ENCODE measurements at regions not wholly inside any gene's neighbourhood (a gene's known extent, or its start where the extent isn't known, plus 50 kb on each side); places are given as distances from the start of the nearest gene placed in this dataset.
A peak's percentile ranks its signal among the peaks of the same experiment; 100 is the strongest.

DNA sequence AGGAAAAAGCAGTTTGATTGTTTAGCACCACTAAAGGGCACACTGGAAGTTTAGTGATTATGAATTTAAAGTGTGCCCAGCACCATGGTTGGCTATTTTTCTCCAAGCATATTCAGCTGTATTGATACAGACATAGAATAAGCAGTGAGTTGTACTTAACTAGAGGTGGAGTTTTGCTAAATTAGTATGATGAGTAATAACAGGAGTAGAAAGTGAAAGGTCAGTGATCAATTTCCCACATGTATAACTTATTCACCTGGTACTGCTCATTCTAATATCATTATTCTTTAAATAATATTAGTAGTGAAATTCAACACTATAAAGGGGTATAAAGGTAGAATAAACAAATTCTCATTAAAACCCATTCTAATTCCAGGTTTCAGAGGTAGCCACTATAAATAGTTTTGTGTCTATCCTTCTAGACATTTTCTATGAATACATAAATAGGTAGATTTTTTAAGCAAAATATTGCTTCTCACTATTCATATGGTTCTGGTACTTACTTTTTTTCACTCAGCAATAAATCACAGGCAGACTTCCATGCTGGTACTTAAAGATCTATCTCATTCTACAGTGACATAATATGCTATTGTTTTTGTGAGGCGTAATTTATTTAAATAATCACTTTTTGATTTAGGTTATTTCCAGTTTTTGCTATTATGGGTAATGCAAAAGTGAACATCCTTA lies 732.9 kb downstream of the VGLL3 start:
- no peak for DNase-seq

DNA sequence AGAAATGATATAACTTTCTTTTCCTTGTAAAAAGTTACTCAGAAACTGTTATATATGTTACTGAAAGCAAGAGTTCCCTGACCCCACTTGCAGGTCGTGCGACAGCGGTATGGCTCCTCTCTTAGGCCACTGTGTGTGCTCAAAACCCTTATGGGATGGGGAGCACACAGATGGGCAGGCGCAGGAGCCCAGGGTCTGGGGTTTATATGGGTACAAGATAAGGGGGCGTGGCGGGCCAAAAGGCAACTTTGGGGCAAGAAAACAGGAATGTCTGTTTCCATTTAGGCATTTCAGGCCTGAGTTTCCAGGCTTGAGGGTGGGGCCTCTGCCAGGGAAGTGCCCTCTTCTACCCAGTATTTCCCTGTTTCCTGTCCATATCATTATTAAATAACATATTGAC lies 736.5 kb downstream of the VGLL3 start:
- no peak for DNase-seq

DNA sequence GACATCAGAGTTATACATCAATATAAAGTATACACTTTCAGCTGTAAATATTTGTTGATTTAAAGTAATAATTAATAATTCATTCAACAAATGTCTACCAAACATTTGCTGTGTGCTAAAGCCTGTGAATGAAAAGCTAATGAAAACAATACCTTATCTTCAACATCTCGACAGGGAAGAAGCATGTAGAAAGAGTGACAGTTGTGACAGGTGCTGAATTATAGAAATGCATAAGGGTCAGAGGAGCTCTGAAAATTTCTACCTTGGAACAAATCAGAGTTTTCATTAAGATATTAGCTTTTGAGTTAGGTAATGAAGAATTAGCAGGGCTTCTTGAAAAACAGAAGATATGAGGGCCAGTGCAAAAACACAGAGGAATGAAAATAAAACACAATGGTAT lies 739.2 kb downstream of the VGLL3 start:
- no peak for DNase-seq

DNA sequence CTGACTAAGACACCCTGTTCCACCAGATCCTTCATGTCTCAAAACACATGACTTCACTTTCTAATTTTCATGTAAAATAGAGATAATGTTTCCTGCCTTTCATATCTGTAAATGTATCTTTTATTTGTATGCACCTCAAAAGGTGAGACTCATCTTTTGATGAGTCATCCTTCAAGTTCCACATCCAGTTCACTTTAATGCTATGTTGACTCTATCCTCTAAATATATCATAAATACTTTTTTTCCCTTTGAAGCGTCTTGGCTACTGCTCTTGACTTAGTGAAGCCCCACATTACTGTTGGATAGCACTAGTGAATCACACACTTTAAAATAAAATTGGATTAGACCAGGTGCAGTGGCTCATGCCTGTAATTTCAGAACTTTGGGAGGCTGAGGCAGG lies 741.1 kb downstream of the VGLL3 start:
- DNase-seq, result no peak

DNA sequence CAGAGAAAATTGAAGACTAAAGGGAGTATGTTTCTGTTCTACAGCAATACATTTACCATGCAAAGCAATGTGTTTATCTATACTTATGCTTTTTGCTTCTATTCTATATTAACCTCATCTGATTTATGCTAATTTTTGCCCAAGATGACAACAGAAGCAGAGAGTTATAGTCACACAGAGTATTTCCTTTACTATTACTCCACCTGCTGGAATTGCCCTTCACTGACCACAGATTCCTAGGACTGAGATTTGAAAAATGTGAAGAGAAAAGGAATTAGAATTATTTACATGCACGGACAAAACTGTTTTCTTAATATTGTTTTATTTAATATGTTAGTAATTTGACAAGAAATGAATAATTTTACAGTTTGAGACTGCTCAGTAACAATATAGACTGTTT lies 745.6 kb downstream of the VGLL3 start:
- no peak for DNase-seq

DNA sequence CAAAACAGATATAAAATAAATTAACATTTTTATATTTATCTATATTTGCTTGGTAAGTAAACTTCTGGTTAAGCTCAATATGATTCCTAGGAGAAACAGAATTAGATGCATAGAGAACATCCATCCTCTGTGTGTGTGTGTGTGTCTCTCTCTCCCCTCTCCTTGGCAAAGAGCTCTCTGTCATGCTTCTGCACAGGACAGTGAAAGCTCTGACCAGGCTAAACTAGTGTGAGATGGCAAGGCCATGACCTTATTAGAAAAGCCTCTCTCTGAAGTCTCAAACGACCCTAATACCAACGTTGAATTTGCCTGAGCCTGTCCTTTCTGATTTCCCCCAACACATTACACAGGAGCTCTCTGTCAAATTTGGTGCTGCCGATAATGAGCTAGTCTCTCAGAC lies 746.0 kb downstream of the VGLL3 start:
- DNase-seq, result no peak

DNA sequence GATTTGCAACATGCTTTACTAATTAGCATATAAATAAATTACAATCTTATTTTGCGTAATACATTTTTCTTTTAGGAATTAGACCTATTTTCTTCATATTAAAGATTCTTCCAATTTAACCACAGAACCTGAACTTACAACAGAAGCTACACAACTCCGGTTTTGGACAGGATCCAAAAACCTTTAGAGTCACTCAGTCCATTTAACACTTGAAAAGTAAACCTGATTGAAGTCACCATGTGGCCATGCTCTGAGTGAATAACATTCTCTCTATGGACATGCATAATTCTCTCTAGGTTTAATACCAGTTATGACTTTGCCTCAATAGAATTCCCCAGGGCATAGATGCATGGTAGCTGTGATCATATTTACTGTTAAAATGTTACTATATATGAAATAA lies 751.0 kb downstream of the VGLL3 start:
- DNase-seq, result no peak

DNA sequence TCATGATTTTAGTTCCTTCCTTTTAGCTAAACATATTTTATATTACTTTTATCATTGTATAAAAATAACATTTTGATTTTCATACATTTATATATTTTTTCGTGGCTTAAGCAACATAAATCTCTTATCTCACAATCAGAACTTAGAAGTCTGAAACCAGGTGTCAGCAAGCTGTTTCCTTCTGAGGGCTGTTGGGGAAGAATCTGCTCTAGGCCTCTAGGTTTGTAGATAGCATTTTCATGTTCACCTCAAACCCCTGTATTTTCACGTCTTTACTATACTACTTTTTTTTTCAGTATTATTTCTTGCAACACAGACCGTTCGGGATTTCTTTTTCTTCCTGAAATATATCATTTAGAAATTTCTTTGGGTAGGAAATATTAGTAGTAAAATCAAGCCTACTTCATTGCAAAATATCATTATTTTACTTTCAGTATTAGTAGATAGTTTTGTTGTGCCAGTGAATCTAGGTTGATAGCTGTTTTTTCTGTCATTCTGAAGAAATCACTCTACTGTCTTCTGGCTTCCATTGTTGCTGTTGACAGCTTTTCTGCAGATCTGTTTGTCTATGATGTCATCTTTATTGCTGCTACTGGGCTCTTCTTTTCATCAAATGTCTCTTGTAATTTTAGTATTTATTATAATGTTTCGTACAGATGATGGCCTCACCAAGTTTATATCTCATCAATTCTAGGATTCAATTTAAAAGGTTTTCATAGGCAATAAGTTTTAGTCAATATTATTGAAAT lies 756.3 kb downstream of the VGLL3 start:
- no peak for DNase-seq

DNA sequence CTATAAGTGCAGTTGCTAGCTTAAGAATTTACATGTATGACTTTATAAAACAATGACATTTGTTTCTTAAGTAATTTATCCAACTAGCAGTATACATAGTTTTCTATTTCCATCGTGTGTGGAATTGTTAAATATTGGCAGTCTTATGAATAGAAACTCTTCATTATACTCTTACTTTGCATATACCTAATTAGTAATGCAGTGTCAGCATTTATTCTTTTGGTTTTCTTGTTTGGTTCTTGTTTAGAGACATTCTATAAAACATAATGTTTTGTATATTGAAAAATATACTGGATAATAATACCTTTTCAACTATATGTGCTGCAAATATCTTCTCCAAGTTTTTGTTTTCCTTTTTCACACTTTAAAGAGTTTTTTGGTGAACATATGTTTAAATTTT lies 760.2 kb downstream of the VGLL3 start:
- DNase-seq, result no peak

DNA sequence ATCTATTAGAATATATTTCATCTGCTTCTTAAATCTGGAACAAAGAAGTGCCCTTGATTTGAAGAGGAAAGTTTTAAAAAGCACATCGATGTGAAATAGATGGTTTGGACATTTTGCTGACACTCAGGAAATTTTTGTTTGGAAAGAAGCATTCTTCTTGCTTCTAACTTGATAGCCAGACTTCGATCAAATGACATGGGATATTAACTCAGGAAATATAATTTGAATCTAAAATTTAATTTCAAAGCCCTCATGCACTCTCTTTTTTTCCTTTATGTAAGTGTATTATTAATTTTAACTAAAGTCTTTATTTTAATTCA lies 761.2 kb downstream of the VGLL3 start:
- no peak for DNase-seq

DNA sequence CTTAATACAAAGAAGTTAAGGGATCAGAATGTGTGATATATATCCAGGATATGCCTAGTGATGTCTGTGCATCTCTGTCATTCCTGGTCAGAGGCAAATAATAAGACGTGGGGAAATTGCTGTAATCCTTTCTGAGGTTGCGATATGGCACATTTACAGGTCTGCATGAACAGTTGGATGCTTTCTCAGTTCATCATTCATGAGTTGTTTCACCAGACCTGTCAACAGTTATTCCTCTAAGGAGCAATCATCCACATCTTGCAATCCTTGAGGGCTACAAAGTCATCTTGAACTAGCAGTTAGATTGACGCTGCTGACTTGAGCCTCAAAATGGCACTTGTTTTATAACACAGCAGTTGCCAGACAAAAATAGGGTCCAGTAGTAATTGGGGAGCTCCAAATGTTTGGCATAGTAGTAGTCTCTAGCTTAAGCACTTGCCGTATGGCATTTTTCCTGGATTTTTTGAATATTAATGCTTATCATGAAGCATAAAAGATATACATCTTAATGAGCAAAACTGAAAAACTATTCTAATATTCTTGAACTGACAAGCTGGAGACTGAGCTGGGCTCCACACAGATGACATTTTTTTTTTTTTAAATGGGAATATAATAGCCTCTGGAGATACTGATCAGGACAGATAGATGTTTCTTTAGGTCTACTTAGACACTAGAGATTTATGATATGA lies 761.7 kb downstream of the VGLL3 start:
- no peak for DNase-seq

DNA sequence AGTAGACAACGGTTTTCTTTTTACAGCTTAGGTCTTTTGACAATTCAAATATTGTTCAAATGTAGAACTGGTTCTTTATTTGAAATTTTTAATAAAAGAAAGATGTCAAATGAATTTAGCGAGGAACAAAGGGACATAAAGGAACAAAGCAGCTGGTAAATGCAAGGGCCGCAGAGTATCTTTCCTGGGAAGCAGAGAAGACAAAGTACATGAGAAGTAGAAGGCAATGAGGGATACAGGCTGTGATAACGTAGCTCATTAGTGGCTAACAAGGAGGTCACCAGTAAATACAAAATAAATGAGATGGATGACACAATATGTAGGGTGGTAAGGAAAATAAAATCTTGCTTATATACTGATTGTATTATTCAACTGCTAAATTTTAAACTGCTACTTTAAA lies 762.8 kb downstream of the VGLL3 start:
- DNase-seq, result no peak

DNA sequence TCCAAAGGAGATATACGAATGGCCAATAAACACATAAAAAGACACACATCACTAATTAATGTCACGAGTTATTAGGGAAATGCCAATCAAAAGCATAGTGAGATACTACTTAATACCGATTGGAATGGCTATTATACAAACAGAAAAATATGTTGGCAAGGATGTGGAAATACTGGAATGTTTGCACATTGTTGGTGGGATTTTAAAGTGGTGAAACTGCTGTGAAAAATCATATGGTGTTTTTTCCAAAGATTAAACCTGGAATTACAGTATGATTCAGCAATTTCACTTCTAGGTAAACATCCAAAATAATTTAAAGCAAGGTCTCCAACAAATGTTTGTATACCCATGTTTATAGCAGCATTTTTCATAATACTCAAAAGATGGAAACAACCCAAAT lies 765.5 kb downstream of the VGLL3 start:
- no peak for DNase-seq

DNA sequence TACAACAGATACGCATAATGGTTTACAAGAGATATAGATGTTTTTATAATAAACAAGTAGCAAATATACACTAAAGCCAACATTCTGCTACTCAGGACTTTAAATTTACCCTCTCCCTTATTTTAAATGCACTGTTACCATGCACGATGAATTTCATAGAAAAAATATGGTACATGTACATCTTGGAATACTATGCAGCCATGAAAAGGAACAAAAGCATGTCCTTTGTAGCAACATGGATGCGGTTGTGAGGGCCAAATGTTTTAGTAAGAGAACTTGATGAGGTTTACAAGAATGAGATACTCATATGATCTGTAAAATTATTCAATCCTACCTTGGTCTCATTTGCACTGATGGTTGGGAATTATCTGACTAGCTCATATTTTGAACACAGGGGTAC lies 769.3 kb downstream of the VGLL3 start:
- DNase-seq, result no peak

DNA sequence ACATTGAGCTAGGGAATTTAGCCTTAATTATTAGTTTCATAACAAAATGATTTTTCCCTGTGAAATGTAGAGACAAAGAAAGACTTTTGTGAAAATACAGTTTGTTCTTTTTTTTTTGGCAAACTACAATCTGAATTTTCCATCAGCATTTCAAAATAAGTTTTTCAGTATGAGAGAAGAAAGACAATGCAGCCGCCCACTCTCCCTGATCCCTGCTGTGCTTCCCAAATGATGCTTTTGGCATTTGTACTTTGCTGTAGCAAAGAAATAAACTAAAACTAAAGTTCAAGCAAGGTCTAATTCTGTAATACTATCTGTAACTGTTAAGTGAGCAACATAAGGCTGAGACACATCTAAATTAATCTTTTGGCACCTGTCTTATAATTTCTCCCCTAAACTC lies 782.2 kb downstream of the VGLL3 start:
- DNase-seq, result no peak

DNA sequence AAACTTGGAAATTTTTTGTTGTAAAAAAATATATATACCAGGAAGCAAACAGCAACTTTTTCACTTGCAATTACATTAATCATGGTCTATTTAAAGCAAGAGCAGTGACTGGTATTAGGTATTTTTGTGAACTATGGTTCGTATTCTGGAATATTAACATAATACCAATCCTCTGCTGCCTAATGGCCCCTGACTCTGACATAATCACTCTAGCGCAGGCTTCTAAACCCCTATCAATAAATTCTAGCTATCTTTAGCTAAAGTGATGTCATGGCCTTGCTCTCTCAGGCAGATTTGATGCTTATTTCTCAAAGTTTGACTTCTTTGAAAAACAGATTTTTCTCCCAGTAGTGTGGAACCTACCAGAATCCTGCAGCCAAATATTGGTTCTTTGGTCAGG lies 808.3 kb downstream of the VGLL3 start:
- no peak for DNase-seq

DNA sequence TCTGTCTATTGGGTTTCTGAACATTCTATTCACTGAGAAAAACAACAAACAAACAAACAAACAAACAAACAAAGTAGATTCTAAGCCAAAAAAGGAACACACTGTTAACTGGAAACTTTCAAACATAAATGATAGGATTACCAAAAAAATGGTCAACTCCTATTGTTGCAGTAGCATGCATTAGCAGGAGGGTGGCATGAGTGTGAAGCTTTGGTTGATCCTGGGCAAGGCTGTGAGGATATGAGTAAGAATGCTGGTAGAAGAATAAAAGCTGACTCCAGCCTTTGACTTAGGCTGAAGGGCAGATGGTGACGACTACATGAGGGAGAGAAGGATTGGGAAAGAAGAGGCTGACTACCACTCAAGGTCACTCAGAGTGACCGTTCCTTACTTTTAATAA lies 810.3 kb downstream of the VGLL3 start:
- no peak for DNase-seq

DNA sequence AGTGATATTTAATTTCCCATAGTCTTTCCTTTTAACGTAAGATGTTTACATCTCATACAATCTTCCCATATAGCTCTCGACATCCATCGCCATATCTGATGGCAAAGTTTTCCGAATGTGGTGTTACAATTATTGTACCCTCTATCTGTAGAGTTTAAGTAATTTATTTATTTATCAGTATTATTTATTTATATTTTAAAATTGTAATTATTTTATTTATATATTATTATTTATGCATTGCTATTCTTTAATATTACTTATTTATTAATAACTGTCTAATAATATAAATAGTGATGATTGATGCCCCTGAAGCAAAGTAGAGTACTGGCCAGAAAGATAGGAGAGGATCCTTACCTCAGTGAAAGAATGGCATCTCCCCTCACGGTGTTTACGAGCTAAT lies 812.9 kb downstream of the VGLL3 start:
- DNase-seq, result no peak

DNA sequence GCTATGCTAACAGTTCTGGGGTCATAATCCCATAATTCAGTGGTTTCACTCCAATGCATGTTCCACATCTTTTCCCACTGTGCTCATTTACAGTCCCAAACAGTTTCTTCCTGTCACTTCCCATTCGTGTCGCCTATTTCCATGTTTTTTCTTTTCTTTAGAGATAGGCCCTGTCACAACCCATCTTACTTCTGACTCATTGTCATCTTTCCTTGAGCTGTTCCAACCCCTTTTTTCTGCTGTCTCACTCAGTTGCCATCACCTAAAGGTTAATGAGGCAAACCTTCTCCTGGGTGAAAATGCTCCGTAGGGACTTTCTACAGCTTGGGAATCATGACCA lies 814.5 kb downstream of the VGLL3 start:
- no peak for DNase-seq

DNA sequence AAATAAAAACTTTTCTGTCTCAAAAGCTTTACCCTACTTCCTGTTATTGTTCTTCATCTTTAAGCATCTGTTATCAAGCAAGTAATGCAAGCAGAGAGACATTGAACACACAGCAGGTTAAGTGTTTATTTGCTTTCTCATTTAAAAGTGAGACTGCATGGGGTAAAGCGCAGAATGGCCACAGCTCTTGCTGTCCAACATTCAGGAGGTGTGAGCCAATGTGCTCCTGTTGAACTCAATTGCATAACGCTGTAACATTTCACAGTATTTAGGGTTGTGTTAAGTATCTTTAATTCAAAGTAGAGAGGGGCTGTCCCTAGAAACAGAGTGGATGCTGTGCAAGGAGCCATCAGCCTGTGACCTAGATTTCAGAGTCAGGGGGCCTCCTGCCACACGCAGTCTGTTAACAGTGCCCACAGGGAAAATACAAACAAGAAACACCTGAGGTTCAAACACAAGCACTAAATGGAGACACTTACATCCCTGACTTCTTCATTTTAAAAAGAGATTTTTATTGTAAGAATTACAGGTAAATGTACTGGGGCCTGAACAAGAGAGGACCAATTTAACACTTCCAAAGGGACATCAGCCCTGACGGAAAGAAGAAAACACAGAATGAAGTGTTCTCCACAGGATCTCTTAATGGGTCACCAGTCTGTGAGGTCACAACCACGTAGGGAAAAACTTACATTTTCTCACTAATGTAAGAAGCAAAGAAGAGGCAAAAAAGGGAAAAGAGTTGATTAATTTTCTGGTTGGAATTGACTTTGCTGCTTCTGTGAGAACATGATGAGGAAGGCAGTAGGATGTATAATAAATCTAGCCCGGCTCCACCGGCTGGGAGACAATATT lies 815.1 kb downstream of the VGLL3 start:
- peak; percentile 6 for DNase-seq

DNA sequence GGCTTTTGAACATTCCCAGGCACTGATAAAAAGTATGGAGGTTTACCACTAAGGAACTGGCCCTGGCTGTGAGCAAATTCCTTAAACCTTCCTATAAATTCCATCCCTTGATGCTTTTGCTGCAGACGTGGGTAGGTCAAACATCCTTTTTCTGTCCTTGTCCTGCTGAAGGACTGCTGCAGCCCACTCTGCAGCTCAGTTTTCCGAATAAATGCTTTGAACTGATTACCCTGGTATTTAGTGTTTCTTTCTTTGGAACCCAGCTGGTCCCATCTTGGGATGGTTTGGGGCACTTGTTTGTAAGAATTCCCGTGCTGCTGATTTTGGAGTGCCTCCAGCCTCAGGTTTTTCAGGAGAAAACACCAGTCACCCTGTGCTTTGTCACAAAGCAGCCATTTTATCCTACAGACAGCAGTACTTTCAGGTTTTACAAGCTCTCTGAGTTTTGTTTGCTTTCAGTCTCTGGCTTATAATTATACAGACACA lies 815.9 kb downstream of the VGLL3 start:
- DNase-seq, result no peak

DNA sequence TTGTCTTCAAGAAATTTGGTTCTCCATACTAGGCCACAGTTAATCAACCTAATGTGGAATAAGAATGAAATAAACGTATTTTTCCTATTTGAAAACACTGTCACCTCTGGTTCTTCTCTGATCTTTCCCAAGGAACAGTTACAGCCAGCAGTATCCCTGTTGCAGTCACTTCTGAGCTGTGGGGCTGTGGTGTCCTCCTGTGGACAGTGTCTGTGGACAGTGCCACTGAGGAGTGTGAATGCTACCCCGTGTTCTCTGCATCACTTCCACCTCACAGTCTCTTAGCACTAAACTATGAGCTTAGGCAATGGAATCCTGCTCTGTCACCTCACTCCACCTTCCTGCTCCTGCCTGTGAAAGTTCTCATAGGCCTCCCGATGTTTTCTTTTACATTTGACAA lies 817.5 kb downstream of the VGLL3 start:
- no peak for DNase-seq

DNA sequence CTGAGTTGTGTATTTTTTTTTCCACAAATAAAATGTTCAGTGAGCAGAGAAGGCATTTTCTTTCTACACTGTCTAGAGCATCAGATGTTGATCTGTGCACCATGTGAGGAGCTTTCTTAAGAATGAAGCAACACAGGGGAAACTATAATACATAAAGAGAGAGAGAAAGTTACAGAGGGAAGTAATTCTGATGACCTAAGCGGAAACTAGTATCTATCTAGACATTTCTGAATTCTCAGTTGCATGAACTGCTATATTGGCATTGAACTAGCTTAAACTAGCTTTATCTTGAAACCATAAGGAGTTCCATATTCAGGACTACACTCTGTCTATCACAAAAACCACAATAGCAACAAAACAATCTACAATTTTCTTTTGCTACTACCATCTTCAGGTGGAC lies 822.4 kb downstream of the VGLL3 start:
- no peak for DNase-seq

DNA sequence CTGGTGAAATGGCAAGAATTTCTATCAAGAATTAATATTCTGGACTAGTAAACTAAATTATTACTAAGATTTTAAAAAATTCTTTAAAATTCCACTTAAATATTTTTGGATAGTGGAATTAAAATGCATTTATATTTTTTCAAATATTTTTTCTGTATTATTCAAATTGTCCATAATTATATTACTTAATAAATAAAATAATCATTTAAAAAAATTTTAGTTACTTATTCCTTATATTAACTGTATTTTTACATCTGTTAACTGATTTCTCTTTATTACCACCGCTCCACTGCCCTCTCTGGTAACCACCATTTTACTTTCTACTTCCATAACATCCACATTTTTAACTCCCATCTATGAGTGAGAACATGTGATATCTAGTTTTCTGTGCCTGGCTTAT lies 828.4 kb downstream of the VGLL3 start:
- no peak for DNase-seq
